Mammary epithelial cell (primary cell): ENCODE measurements at regions not wholly inside any gene's neighbourhood (a gene's known extent, or its start where the extent isn't known, plus 50 kb on each side); places are given as distances from the start of the nearest gene placed in this dataset.

Source experiments
- CTCF ChIP-seq, 2 donors: IDR thresholded peaks in 1 of 2; conservative IDR thresholded peaks in 1 of 2; 2 replicates each; pipeline ENCODE4 v1.5.1; 2011 to 2012; ENCODE audit warnings: inconsistent platforms in 2 of 2, low read length in 2 of 2, mild to moderate bottlenecking in 2 of 2, control low read depth in 1 of 2, low read depth in 1 of 2; ENCODE audit not compliant: insufficient read depth in 1 of 2; ENCODE audit errors: extremely low read depth in 1 of 2
- EZH2 ChIP-seq: IDR thresholded peaks from 2 replicates; pipeline ENCODE4 v1.6.1; 2012; ENCODE audit warnings: low read length, inconsistent platforms, borderline replicate concordance

GRCh38 chr3:104367000-104367399 is 999.7 kb upstream of the ALCAM start:
- TF ChIP-seq CTCF (conservative IDR thresholded peaks at IDR 0.05 in 1 of 2, IDR thresholded peaks at IDR 0.05 in 1 of 2; ENCODE audit: extremely low read depth in 1 of 2, insufficient read depth in 1 of 2, low read depth in 1 of 2, low read length in 2 of 2), result no peak
- TF ChIP-seq EZH2, result no peak
